Panc1 (cell line): ENCODE measurements at regions not wholly inside any gene's neighbourhood (a gene's known extent, or its start where the extent isn't known, plus 50 kb on each side); places are given as distances from the start of the nearest gene placed in this dataset.

Experiments
- ATAC-seq: fragments of 200-7000 bp; cut with Tn5 transposase; 2 replicates; pipeline ENCODE4 v1.9.1; 2020; ENCODE audit warnings: mild to moderate bottlenecking, moderate library complexity
- BruUV-seq: library from RNA; stranded (reverse); fragments of 400-500 nt; replicated peaks from 2 replicates; lab custom pipeline; 2021; lab: Mats Ljungman, UMichigan
- CTCF ChIA-PET: fragments of 300-600 bp; sonication (Branson Sonifier 250); formaldehyde crosslinking; loops from one replicate; lab custom pipeline; 2022; ENCODE audit warnings: antibody characterized with exemption; lab: Charles Lee
- POLR2A ChIA-PET: fragments of 300-600 bp; sonication (Branson Sonifier 250); formaldehyde crosslinking; loops from one replicate; lab custom pipeline; 2022; ENCODE audit warnings: antibody characterized with exemption; lab: Charles Lee
- DNase-seq: peaks from one replicate; pipeline ENCODE4 v3.0.0-alpha.2; 2010; ENCODE audit warnings: low read depth, low spot score
- H3K27ac ChIP-seq: 2 replicates; pipeline ENCODE4 v1.5.1; 2011; ENCODE audit warnings: mild to moderate bottlenecking, low read length, inconsistent platforms
- H3K27me3 ChIP-seq: fragments of 200-500 bp; sonication (Bioruptor generic); 2 replicates; pipeline ENCODE4 v1.6.0; 2014; ENCODE audit warnings: low read length, inconsistent platforms; ENCODE audit not compliant: control insufficient read depth, insufficient read depth
- H3K36me3 ChIP-seq: fragments of 200-500 bp; sonication (Bioruptor generic); 2 replicates; pipeline ENCODE4 v1.5.1; 2014; ENCODE audit warnings: inconsistent platforms, mild to moderate bottlenecking, low read length, moderate library complexity; ENCODE audit not compliant: control insufficient read depth, insufficient read depth
- H3K4me1 ChIP-seq: 2 replicates; pipeline ENCODE4 v1.5.1; 2011; ENCODE audit warnings: inconsistent platforms, mild to moderate bottlenecking, low read length, moderate library complexity; ENCODE audit not compliant: control insufficient read depth, insufficient read depth
- H3K4me3 ChIP-seq, 2 experiments: 2 replicates each; pipeline ENCODE4 v1.5.1; 2011 to 2012; ENCODE audit warnings: low read depth in 2 of 2, low read length in 2 of 2, mild to moderate bottlenecking in 2 of 2, inconsistent platforms in 1 of 2, moderate library complexity in 1 of 2
- H3K9me3 ChIP-seq: fragments of 200-500 bp; sonication (Bioruptor generic); 2 replicates; pipeline ENCODE4 v1.5.1; 2014; ENCODE audit warnings: low read depth, mild to moderate bottlenecking, inconsistent platforms, low read length, moderate library complexity; ENCODE audit not compliant: control insufficient read depth, insufficient read depth
- CTCF ChIP-seq: fragments of 450-650 bp; IDR thresholded peaks from 2 replicates; pipeline ENCODE4 v1.5.1; 2017; ENCODE audit warnings: mild to moderate bottlenecking
- POLR2AphosphoS5 ChIP-seq: IDR thresholded peaks from 2 replicates; pipeline ENCODE4 v1.6.1; 2012; ENCODE audit warnings: mild to moderate bottlenecking, low read depth, low read length, moderate library complexity
- REST ChIP-seq, 2 experiments: IDR thresholded peaks; 2 replicates each; pipeline ENCODE4 v1.6.1; 2011 to 2012; ENCODE audit warnings: low read depth in 2 of 2, control low read depth in 1 of 2, low read length in 1 of 2, mild to moderate bottlenecking in 1 of 2, moderate library complexity in 1 of 2; ENCODE audit not compliant: insufficient read depth in 1 of 2
- SIN3A ChIP-seq: IDR thresholded peaks from 2 replicates; pipeline ENCODE4 v1.6.1; 2012; ENCODE audit warnings: low read depth, mild to moderate bottlenecking, low read length, moderate library complexity, borderline replicate concordance; ENCODE audit not compliant: insufficient read depth
- TCF7L2 ChIP-seq: IDR thresholded peaks from 2 replicates; pipeline ENCODE4 v1.6.1; 2011; ENCODE audit warnings: mild to moderate bottlenecking, low read depth, low read length, inconsistent platforms
- in situ Hi-C: cut with HindIII; loops from 2 replicates; pipeline ENCODE4 v1.10.0; 2016; ENCODE audit warnings: low sequenced_read_pairs, low pct_unique_long_range_greater_than_20kb
- intact Hi-C: fragments of 100-400 bp; cut with micrococcal nuclease; formaldehyde crosslinking; loops from one replicate; pipeline ENCODE4 v1.10.0; 2022; ENCODE audit not compliant: unreplicated experiment

GRCh38 chr2:107094450-107094986 lies 208.6 kb upstream of the ST6GAL2 start:
- intact Hi-C loops: no loop called here
- H3K4me3 ChIP-seq: no peak overlapping the region
- CTCF ChIA-PET: no interaction called here
- H3K27ac ChIP-seq: no peak overlapping the region
- TF ChIP-seq CTCF: no peak
- TF ChIP-seq SIN3A: no peak
- no peak for TF ChIP-seq POLR2AphosphoS5
- no peak for TF ChIP-seq TCF7L2
- no peak for TF ChIP-seq REST (IDR thresholded peaks at IDR 0.05; ENCODE audit: insufficient read depth in 1 of 2, low read depth in 2 of 2, low read length in 1 of 2)
- no peaks in the 10 kb centered on the region for H3K36me3 ChIP-seq
- H3K9me3 ChIP-seq: no peaks in the 10 kb centered on the region
- H3K4me1 ChIP-seq: no peaks in the 10 kb centered on the region
- ATAC-seq: no peak
- H3K27me3 ChIP-seq: no peaks in the 10 kb centered on the region
- no TSS peak for BruUV-seq
- DNase-seq: no peak
- in situ Hi-C loops: no loop called here
- POLR2A ChIA-PET: no interaction called here

GRCh38 chr2:107102176-107102575 lies 216.2 kb upstream of the ST6GAL2 start:
- ChIA-PET CTCF (no interaction called here), POLR2A (no interaction called here)
- Histone ChIP-seq H3K27me3 (no peaks in the 10 kb centered on the region), H3K27ac (no peak overlapping the region), H3K9me3 (no peaks in the 10 kb centered on the region), H3K4me1 (no peaks in the 10 kb centered on the region), H3K36me3 (no peaks in the 10 kb centered on the region), H3K4me3 (no peak overlapping the region)
- DNase-seq (no peak), ATAC-seq (no peak)
- in situ Hi-C loops (no loop called here), intact Hi-C loops (no loop called here)
- no TSS peak for BruUV-seq
- TF ChIP-seq CTCF: no peak
- no peak for TF ChIP-seq SIN3A
- TF ChIP-seq REST (IDR thresholded peaks at IDR 0.05; ENCODE audit: insufficient read depth in 1 of 2, low read depth in 2 of 2, low read length in 1 of 2): no peak
